ENCODE measurements at regions not wholly inside any gene's neighbourhood (a gene's known extent, or its start where the extent isn't known, plus 50 kb on each side); places are given as distances from the start of the nearest gene placed in this dataset.
"Not testable (repeated sequence)": the region's sequence is repeated elsewhere in the genome, so short reads cannot be mapped to it uniquely, and the experiment has no call there.

DNA sequence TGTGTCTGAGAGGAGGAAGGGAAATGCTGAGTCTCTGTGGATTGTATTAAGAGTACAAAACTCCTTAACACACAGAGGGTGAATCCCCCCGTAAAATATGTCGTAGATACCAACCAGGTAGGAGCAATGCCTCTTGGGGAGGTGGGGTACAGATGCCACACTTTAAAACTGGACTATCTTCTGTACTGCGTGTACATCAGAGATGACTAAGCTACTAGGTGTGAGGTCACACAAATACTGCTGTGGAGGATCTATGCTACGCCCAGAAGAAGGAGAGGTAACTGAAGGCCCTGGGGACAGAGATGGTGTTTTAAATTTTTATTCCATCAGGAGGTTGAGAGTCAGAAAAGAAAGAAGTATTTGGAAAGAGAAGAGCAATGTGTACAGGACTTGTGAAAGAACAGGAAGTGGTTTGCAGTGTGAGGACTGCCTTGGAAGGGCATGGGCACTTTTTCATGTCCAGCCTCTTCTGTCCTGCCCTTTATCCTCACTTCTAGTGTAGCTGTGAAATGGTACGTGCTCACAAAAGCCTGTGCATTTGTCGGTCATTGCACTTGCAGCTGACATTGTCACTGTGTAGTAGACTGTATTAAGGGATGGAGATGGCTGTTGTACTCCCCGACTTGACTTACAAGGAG, 287.8 kb upstream of the CHRM3 start:
- DNase-seq = no peak

DNA sequence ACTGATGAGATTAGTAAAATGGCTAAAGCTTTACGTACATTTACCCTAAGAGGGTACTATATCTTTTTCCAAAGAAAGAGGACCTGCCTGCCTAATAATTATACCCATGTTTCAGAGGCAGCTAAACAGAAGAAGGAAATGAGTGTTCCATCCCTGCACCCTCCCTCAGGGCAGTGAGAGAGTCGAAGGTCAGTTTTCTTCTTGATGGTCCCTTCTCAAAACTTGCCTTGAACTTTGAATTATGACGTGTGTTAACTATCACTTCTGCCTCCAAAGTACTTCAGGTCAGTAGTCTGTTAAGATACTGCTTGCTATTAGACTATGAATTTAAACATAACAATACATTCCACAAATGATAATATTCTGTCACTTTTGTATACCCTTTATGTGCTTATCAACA, 294.8 kb upstream of the CHRM3 start:
- DNase-seq = no peak

DNA sequence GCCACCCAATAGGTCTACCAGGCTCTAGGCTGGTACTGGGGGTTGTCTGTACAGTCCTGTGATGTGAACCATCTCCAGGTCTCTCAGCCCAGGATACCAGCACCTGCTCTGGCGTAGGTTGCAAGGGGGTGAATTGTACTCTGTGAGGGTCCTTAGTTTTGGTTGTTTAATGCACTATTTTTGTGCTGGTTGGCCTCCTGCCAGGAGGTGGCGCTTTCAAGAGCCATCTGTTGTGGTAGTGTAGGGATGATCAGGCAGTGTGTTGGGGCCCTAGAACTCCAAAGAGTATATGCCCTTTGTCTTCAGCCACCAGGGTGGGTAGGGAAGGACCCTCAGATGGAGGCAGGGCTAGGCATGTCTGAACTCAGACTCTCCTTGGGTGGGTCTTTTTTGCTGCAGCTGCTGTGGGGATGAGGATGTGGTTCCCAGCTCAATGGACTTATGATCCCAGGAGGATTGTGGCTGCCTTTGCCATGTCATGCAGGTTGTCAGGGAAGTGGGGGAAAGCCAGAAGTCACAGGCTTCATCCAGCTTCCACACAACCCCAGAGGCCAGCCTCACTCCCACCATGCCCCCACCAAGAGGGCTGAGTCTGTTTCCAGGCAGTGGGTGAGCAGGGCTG, 301.8 kb upstream of the CHRM3 start:
- DNase-seq = no peak

- not testable (repeated sequence) for DNase-seq
Observed at GRCh38 chr1:239081947-239082346, 304.4 kb upstream of the CHRM3 start.

DNA sequence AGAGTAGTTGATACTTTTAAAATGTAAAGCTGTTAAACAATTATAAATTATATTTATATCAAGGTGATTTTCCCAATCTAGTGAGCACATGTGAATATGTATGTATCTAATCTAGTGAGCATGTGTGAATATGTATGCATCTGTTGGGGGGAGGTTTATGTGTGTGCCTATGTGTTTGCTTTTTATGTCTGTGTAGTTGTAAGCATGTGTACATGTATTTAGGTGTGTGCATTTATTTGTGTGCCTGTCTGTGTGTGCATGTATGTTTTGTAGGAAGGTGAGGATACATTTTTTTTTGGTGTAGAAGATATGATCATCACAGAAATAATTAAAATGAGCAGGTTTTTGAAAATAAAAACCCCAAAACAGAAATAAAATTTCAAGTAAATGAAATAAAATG, 318.9 kb upstream of the CHRM3 start:
- DNase-seq = no peak

GRCh38 chr1:239067058-239067457, 319.3 kb upstream of the CHRM3 start:
- DNase-seq = no peak

DNA sequence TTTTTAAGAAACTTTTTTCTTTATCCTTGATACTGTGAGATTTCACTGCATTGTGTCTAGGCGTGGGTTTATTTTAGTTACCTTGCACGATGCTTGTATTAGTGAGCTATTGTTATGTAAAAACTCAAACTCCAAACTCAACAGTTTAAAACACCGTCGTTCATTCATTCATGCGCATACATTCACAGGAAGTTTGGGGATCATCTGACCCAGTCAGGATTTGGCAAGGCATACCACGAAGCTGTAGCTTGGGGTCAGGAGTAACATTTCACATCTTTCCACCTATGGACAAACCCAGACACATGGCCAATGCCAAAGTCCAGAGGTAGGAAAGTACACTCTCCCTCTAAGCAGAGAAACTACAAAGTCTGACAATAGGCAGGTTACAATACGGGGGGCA, 324.6 kb upstream of the CHRM3 start:
- no peak for DNase-seq

- DNase-seq = no peak
Observed at GRCh38 chr1:239058190-239058589, 328.2 kb upstream of the CHRM3 start.

DNA sequence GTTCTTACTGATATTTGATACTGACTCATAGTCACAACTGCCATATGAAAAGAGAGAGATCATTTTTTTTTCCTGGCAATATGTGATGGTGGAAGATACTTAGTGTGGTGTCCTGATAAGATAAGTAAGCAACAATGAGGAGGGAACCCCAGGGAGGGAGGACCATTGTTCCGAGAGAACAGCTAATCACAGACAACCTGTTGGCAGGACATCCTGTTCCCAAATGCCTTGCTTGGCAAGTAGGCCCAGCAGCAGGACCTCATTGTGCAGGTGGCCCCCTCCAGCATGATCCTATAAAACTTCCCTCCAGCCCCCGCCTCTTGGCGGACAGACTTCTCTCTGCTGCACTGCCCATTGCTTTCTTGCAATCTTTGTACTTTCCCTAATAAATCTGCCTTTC, 329.4 kb upstream of the CHRM3 start:
- DNase-seq = no peak

GRCh38 chr1:239053279-239053678, 333.1 kb upstream of the CHRM3 start:
- DNase-seq = no peak

GRCh38 chr1:239049571-239049970, 336.8 kb upstream of the CHRM3 start:
- no peak for DNase-seq

DNA sequence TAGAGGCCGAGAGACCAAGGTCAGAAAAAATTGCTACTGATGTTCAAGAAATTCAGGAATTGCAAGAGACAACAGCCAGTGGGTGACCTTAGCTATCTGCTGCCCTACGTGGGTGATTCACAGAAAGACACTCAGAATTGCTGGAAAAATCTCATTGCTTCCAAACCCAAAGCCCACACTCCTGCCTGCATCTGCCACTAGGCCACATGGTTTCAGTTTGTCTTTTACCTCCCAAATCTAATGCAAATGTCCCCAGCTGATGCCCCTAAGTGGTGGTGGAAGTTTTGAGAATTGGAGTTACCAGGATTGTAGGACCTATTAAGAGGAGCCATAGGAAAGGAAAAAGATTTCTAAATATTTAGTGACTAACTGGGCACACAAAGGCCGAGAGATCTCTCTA, 341.5 kb upstream of the CHRM3 start:
- no peak for DNase-seq

DNA sequence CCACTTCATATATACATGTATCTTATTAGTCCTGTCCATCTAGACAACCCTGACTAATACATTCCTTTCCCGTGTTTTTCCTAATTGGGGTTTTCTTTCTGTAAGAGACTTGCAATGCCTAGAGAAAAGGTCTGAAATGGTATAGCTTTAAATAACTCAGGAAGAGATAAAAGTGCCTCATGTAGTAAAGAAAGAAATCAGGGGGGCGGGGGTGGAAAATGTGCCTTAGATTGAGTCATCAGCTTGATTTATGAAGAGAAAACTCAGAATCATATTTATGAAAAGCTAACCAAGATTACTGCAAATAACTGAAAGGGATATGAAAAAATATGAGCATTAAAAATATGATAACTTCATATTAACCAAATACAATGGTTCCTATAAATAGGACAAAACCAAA, 345.8 kb upstream of the CHRM3 start:
- no peak for DNase-seq

DNA sequence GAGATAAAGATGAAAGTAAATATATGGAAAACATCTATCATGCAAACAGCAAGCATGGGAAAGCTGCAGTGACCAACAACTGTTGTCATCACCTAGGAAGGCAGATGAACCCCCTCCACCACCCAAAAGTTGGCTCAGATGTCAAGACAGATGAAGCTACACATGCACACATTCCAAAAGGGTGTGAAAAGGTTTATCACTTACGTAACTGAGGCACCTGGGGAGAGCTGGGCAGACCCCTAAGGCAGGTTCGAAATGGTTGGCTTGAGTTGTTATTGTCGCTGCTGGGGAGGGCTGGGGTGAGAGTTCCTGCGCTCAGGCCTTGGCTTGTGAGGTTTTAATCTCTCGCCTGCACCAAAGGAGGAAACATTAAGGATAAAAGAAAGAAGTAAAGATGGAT, 355.1 kb upstream of the CHRM3 start:
- no peak for DNase-seq

GRCh38 chr1:239025997-239026694, 360.2 kb upstream of the CHRM3 start:
- DNase-seq = no peak

DNA sequence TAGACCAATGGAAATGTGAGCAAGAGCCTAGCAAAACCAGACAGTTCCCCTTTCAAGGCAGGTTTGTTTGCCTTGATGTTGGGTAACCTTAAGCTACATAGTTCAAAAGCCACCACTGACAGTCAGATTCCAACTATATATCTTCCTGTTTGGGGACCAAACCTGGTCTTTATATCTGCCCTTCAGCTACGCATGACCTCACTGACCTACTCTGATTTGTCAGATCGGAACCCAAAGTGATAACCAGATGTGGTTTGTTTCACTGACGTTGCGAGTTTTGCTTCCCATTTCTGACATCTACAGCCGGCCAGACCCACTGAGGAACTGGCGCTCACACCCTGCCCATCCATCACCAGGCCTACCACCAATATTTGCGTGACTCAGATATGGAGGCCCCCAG, 361.1 kb upstream of the CHRM3 start:
- no peak for DNase-seq

GRCh38 chr1:239023732-239024360, 362.5 kb upstream of the CHRM3 start:
- no peak for DNase-seq

GRCh38 chr1:239016337-239016736, 370.0 kb upstream of the CHRM3 start:
- no peak for DNase-seq

DNA sequence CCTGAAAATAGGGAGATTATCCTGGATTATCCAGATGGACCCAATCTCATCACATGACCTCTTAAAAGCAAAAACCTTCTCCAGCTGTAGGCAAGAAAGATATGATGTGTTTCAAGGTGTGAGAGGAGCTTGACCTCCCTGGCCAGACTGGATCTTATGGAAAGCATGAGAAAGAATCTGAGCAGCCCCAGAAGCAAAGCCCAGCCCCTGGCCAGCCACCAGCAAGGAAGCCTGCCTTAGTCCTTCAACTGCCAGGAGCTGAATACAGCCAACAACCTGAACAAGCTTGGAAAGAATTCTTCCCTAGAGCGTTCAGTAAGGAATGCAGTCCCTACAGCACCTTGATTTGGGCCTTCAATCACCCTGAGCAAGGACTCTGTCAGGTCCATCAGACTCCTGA, 375.0 kb upstream of the CHRM3 start:
- no peak for DNase-seq

GRCh38 chr1:239008568-239008967, 377.8 kb upstream of the CHRM3 start:
- DNase-seq = no peak

- DNase-seq = no peak
Observed at GRCh38 chr1:239006276-239006675, 380.1 kb upstream of the CHRM3 start.

DNA sequence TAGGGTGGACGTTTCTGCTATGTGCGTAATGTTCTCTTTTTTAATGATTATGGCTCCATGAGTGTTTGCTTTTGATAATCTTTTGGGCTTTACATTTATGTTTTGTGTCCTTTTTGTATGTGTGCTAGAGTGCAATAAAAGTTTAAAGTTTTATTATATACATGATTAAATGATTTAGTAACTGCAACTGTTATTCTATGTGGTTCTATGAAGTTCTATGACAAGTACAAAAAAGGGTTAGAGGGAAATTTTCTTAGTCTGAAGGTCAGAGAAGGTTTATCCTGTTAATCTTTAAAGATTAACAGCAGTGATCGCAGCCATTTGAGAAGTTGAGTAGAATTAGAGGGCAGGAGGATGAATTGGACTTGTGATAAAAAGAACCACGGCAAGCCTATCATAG, 386.4 kb upstream of the CHRM3 start:
- DNase-seq = no peak

DNA sequence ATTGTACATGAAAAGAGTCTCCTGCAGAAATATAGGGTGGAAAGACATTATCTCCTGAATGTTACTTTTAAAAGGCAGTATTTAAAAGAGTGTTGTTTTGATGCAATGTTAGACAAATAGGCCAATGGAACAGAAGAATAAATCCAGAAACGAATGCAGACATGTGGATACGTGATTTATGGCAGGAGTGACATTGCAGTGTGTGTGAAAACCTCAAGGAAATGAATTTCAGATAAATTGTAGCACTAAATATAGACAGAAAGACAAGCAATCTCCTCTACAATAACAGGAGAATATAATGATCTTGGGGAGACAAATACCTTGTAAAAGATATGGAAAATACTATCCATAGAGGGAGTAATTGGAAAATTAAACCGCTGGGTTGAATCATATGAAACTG, 387.8 kb upstream of the CHRM3 start:
- no peak for DNase-seq
